H1 (cell line): ENCODE measurements at regions not wholly inside any gene's neighbourhood (a gene's known extent, or its start where the extent isn't known, plus 50 kb on each side); places are given as distances from the start of the nearest gene placed in this dataset.

Source experiments
- CHD2 ChIP-seq: IDR thresholded peaks from 2 replicates; pipeline ENCODE4 v1.6.1; 2012; ENCODE audit warnings: low read length, improper control_type of control experiment
- GABPA ChIP-seq: IDR thresholded peaks from 2 replicates; pipeline ENCODE4 v1.6.1; 2011; ENCODE audit warnings: mild to moderate bottlenecking, low read length, moderate library complexity, borderline replicate concordance; ENCODE audit not compliant: insufficient read depth
- KDM4A ChIP-seq: IDR thresholded peaks from one replicate; pipeline ENCODE4 v1.7.1; 2012; ENCODE audit warnings: low read depth, mild to moderate bottlenecking, moderate library complexity, low read length, inconsistent platforms; ENCODE audit not compliant: severe bottlenecking
- POLR2A ChIP-seq, 2 experiments: IDR thresholded peaks; 1 replicate in 1 of 2; 2 replicates in 1 of 2; pipeline ENCODE4 v1.6.1; 2011; ENCODE audit warnings: low read depth in 2 of 2, low read length in 2 of 2, mild to moderate bottlenecking in 2 of 2; ENCODE audit errors: control extremely low read depth in 1 of 2
- POU5F1 ChIP-seq: IDR thresholded peaks from 2 replicates; pipeline ENCODE4 v1.6.1; 2011; ENCODE audit warnings: low read depth, mild to moderate bottlenecking, low read length, moderate library complexity
- SAP30 ChIP-seq: fragments of 300-600 bp; sonication (generic); IDR thresholded peaks from 2 replicates; pipeline ENCODE4 v1.7.1; 2012; ENCODE audit warnings: low read length, moderate library complexity, mild to moderate bottlenecking, inconsistent platforms; ENCODE audit not compliant: insufficient read depth, insufficient replicate concordance
- TCF12 ChIP-seq: IDR thresholded peaks from 2 replicates; pipeline ENCODE4 v1.6.1; 2011; ENCODE audit warnings: low read depth, mild to moderate bottlenecking, low read length
- ZNF274 ChIP-seq: IDR thresholded peaks from 2 replicates; pipeline ENCODE4 v1.7.0; 2012; ENCODE audit warnings: low read length, borderline replicate concordance; ENCODE audit errors: extremely low read depth

DNA sequence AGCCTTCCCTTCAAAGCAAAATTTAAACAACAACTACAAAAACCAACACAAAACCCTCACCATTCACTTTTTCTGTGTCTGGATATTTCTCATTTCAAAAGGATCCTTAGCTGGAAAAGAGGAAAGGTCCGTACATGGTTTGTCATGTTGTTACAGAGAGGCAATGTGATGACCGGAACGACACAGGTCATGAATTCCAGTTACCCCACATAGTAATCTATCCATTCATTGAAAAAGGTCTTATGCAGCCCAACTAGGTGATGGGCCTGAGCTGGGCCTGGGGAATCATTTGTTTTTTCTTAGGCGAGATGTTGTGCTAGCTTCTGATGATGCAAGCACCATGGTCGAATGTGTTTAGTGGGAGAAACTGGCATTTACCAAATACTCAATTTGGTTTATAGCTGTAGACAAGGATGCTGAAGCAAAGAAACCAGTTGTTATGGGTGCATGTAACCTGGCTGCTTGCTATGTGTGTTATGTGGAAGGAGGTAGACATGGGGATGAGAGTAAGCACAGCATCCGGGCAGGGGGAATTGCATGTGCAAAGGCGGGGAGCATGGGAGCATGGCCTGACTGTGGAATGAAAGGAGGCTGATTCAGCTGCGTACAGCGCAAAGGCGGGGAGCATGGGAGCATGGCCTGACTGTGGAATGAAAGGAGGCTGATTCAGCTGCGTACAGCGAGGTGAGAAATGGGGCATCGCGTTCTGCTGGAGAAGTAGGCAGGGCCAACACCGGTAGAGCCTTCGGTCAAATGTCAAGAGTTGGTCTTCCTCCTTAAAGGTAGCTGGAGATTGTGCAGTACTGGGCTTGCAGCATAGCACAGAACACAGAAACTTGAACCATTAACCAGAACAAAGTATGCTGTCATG lies 269.7 kb upstream of the MAF start (continued):
- TF ChIP-seq CHD2 (no peak), TCF12 (no peak), ZNF274 (no peak), SAP30 (no peak), GABPA (no peak), POLR2A (IDR thresholded peaks at IDR 0.05; ENCODE audit: control extremely low read depth in 1 of 2, low read depth in 2 of 2, low read length in 2 of 2) (no peak), POU5F1 (no peak), KDM4A (no peak)
